ENCODE measurements at regions not wholly inside any gene's neighbourhood (a gene's known extent, or its start where the extent isn't known, plus 50 kb on each side); places are given as distances from the start of the nearest gene placed in this dataset.

DNA sequence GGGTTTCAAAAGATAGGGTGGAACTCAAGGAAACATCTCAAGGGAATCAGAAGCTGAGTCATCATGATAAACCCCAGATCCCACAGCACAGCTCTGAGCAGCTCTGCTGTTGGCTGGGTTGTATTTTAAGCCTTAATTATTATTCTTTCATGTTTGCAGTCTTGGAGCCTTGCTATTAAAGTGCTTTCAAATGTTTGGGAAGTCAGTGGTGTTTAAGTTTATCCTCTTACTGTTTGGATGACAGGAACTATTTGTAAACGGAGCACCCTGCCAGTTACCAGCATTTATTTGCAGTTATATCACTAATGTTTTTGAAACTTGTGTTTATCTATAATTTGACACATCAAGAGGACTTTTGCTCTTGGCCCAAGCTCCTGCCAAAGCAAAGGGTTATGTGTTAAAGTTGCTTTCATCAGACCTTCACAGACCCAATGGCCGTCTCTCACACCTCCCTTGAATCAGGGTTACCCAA is 141.1 kb upstream of the SPDL1 start:
- H3K36me3 ChIP-seq: no peaks in the 10 kb centered on the region
- no peak overlapping the region for H3K27ac ChIP-seq (replicated peaks)
- no peaks in the 10 kb centered on the region for H3K9me3 ChIP-seq (replicated peaks)
- no peak overlapping the region for H3K4me3 ChIP-seq
- TF ChIP-seq, protein P1, sequence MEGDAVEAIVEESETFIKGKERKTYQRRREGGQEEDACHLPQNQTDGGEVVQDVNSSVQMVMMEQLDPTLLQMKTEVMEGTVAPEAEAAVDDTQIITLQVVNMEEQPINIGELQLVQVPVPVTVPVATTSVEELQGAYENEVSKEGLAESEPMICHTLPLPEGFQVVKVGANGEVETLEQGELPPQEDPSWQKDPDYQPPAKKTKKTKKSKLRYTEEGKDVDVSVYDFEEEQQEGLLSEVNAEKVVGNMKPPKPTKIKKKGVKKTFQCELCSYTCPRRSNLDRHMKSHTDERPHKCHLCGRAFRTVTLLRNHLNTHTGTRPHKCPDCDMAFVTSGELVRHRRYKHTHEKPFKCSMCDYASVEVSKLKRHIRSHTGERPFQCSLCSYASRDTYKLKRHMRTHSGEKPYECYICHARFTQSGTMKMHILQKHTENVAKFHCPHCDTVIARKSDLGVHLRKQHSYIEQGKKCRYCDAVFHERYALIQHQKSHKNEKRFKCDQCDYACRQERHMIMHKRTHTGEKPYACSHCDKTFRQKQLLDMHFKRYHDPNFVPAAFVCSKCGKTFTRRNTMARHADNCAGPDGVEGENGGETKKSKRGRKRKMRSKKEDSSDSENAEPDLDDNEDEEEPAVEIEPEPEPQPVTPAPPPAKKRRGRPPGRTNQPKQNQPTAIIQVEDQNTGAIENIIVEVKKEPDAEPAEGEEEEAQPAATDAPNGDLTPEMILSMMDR (IDR thresholded peaks at IDR 0.05; ENCODE audit: borderline replicate concordance): no peak
- no peak for DNase-seq
- intact Hi-C loops (cut with micrococcal nuclease): no loop called here
- H3K4me1 ChIP-seq: peaks cover 19% of the 10 kb centered on the region
- peaks cover 11% of the 10 kb centered on the region for H3K27me3 ChIP-seq (ENCODE audit: low read depth)

DNA sequence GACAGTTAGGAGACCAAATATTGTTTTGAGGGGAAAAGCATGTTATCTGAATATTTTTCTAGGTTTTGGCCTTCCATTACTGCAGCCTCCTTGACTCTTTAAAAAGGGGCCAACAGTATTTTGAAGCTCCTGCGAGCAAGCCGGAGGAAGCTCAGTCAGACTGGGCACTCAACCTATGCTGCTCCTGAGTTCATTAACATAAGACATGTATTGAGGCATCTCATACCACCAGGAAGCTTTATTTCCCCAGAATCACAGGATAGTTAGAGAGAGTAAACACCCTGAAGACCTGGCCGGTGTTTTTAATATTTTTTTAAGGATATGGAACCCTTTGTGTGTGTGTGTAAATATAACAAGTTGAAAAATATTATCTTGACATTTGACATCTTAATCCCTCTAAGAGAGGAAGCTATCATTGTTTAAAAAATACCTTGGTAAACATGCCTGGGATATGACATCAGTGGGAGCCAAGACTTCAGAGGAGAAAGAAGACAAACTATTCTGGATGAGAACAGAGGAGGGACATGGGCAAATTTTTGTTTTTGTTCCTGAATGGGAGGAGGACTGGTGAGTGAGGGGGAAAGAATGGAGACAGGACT is 139.3 kb upstream of the SLIT3 start:
- intact Hi-C loops (cut with micrococcal nuclease): no loop called here
- peaks cover 19% of the 10 kb centered on the region for H3K4me1 ChIP-seq

DNA sequence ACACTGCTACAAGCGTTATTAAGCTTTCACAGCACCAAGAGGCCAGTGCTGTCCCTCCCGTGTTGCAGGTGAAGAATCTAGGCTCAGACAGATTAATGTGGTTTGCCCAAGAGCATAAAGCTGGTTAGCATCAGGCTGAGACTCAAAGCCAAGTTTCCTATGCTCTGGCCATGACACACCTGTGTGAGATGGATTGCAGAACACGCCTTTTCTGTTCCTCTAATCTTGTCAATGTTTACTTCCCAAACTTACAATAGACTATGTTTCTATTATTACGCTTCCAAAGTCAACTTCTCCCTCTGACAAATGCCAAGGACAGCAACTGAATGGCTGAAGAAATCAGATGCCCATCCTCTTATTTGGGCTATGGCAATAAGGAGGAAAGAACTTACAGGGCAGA is 138.4 kb upstream of the SLIT3 start:
- Histone ChIP-seq H3K36me3 (no peaks in the 10 kb centered on the region), H3K4me1 (peaks cover 19% of the 10 kb centered on the region), H3K4me3 (no peak overlapping the region), H3K27me3 (ENCODE audit: low read depth) (peaks cover 11% of the 10 kb centered on the region), H3K9me3 (replicated peaks) (no peaks in the 10 kb centered on the region), H3K27ac (replicated peaks) (no peak overlapping the region)
- intact Hi-C loops (cut with micrococcal nuclease): no loop called here
- DNase-seq: no peak
- TF ChIP-seq, protein P1 (IDR thresholded peaks at IDR 0.05; ENCODE audit: borderline replicate concordance): no peak

More for the DNA sequence above, 139.3 kb upstream of the SLIT3 start:
- Histone ChIP-seq H3K4me3 (no peak overlapping the region), H3K27me3 (ENCODE audit: low read depth) (peaks cover 11% of the 10 kb centered on the region), H3K9me3 (replicated peaks) (no peaks in the 10 kb centered on the region), H3K36me3 (no peaks in the 10 kb centered on the region), H3K27ac (replicated peaks) (no peak overlapping the region)
- DNase-seq: no peak
- TF ChIP-seq, protein P1 (IDR thresholded peaks at IDR 0.05; ENCODE audit: borderline replicate concordance): no peak

DNA sequence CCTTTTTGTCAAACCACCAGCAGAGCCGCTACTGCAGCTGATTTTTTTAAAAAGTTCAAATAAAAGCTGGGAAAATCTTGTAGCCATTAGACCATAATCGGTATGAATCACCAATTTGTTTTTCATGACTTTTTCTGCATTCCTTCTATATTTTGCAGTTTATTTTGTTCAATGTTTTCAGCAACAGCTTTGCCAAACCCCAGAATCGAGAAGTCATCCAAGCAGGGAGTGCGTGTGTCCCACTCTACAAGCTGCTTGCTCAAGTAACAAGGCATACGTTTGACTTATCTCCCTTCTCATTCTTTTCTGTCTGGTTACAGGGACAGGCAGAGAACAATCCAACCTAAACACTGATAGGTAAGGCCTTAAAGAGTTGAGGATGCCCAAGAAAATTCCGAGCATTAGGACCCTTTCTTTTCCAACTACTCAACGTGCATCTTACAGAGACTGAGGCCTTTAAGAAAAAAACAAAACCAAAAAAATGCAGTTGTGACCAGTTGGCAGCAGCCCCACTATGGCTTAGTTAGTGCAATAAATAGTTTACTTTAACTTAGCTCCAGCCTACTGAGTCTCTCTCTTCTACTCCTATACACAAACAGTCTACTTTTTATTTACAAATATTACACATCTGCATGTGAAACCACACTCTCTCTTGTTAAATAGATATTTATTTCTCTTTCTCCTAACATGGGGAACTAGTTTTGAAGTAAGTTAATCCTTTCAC is 134.7 kb upstream of the SLIT3 start:
- Histone ChIP-seq H3K36me3 (no peaks in the 10 kb centered on the region), H3K27ac (replicated peaks) (no peak overlapping the region), H3K9me3 (replicated peaks) (no peaks in the 10 kb centered on the region), H3K27me3 (ENCODE audit: low read depth) (peaks cover 11% of the 10 kb centered on the region), H3K4me1 (peaks cover 2% of the 10 kb centered on the region), H3K4me3 (no peak overlapping the region)
- DNase-seq: no peak
- intact Hi-C loops (cut with micrococcal nuclease): no loop called here
- TF ChIP-seq, protein P1 (IDR thresholded peaks at IDR 0.05; ENCODE audit: borderline replicate concordance): no peak

DNA sequence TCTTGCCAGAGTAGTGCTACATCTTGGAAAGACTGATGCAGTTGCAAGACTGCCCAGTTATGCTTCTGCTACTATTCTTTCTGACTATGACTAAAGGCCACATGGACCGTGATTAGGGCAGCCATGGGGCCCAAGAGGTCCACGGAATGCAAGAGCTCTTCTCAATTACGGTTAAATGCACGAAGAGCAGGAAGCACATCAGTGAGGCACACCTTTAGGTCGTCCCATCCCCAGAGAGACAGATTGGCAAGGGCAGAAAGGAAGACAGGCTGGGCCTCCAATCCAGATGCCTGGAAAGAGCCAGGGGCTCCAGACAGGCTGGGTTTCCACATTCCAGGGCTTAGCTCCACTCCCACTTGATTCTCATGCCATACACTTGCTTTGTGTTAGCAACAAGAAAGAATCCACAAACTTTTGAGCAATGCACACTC is 132.3 kb upstream of the SLIT3 start:
- Histone ChIP-seq H3K4me3 (no peak overlapping the region), H3K9me3 (replicated peaks) (no peaks in the 10 kb centered on the region), H3K27ac (replicated peaks) (no peak overlapping the region), H3K4me1 (peaks cover 11% of the 10 kb centered on the region), H3K36me3 (no peaks in the 10 kb centered on the region), H3K27me3 (ENCODE audit: low read depth) (no peaks in the 10 kb centered on the region)
- TF ChIP-seq, protein P1 (IDR thresholded peaks at IDR 0.05; ENCODE audit: borderline replicate concordance): no peak
- intact Hi-C loops (cut with micrococcal nuclease): no loop called here
- no peak for DNase-seq
